ENCODE measurements at regions not wholly inside any gene's neighbourhood (a gene's known extent, or its start where the extent isn't known, plus 50 kb on each side); places are given as distances from the start of the nearest gene placed in this dataset.

DNA sequence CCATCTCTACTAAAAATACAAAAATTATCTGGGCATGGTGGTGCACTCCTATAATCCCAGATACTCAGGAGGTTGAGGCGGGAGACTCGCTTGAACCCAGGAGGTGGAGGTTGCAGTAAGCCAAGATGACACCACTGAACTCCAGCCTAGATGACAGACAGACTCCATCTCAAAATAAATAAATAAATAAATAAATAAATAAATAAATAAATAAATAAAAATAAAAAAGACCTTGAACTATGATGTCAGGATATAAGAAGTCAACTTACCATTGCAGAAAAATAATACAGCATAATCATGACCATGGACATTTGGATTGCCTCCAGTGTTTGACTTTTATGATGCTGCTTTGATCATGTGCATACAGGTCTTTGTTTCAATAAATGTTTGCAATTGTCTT, 484.3 kb upstream of the ROBO1 start:
- Histone ChIP-seq H3K9ac (no peak overlapping the region), H3K27ac (no peak overlapping the region), H3K4me2 (no peak overlapping the region), H3K4me3 (no peak overlapping the region), H3K9me3 (replicated peaks in 1 of 11) (no peaks in the 10 kb centered on the region; a peak in 1 of 22 replicates), H3K36me3 (no peaks in the 10 kb centered on the region), H4K20me1 (no peaks in the 10 kb centered on the region), H3K27me3 (no peaks in the 10 kb centered on the region), H3K4me1 (no peaks in the 10 kb centered on the region)
- TF ChIP-seq Cebpa-rat (IDR thresholded peaks at IDR 0.05): no peak

DNA sequence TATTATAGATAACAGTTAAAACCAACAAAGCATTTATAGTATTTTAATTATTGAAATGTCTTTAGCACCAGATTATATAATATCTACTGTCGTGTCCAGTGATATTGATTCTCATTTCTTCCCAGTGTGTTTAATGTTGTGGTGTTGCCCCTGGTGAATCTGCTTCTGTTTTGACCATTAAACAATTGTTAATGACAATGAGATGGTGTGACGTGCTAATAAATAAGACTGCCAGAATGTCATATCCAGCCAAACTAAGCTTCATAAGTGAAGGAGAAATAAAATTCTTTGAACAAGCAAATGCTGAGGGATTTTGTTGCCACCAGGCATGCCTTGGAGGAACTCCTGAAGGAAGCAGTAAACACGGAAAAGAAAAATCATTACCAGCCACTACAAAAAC, 480.0 kb upstream of the ROBO1 start:
- H3K27me3 ChIP-seq: no peaks in the 10 kb centered on the region
- no peak overlapping the region for H3K4me2 ChIP-seq
- H3K9ac ChIP-seq: no peak overlapping the region
- H3K9me3 ChIP-seq (replicated peaks in 1 of 11): no peaks in the 10 kb centered on the region; a peak in 1 of 22 replicates
- H3K36me3 ChIP-seq: no peaks in the 10 kb centered on the region
- H3K27ac ChIP-seq: no peak overlapping the region
- H3K4me1 ChIP-seq: no peaks in the 10 kb centered on the region
- TF ChIP-seq Cebpa-rat (IDR thresholded peaks at IDR 0.05): no peak
- H4K20me1 ChIP-seq: no peaks in the 10 kb centered on the region
- H3K4me3 ChIP-seq: no peak overlapping the region

DNA sequence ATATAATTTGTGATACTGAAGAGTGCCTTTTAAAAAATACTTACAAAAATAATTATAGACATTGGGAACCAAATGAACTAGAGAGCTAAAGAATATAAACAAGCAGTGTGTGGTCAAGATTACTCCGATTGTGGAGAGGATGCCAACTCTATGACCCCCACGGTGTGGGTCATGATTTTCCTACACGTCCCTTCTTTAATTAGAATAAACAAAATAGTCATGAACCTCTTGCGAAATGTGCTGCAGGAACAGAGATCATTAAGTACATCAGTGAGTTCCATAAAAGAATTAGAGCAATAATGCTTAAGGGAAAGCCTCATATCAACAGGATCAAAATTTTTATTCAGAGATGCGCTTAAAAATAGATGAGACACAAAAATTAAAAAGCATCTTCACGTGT, 476.6 kb upstream of the ROBO1 start:
- no peak overlapping the region for H3K4me2 ChIP-seq
- no peaks in the 10 kb centered on the region; a peak in 1 of 22 replicates for H3K9me3 ChIP-seq (replicated peaks in 1 of 11)
- no peaks in the 10 kb centered on the region for H4K20me1 ChIP-seq
- no peaks in the 10 kb centered on the region for H3K27me3 ChIP-seq
- no peaks in the 10 kb centered on the region for H3K36me3 ChIP-seq
- H3K4me1 ChIP-seq: no peaks in the 10 kb centered on the region
- no peak for TF ChIP-seq Cebpa-rat (IDR thresholded peaks at IDR 0.05)
- H3K4me3 ChIP-seq: no peak overlapping the region
- no peak overlapping the region for H3K9ac ChIP-seq
- no peak overlapping the region for H3K27ac ChIP-seq

DNA sequence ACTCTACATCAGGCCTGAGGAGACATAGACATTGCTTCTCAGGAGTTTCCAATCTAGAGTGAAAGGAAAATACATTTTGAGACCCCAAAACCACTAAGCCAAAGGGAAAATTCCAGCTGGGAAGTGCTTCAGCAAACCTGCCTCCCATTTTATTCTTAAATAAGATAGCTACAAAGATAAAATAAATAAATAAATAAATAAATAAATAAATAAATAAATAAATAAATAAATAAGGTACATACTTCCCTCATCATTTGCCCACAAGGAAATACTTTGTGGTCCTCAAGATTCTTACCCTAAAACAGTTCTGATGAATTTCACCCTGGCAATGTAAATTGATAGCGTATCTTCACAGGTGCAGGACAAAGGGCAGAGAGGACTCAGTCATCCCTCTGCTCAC, 474.0 kb upstream of the ROBO1 start:
- Histone ChIP-seq H3K4me3 (no peak overlapping the region), H3K4me1 (no peaks in the 10 kb centered on the region), H3K9ac (no peak overlapping the region), H3K36me3 (no peaks in the 10 kb centered on the region), H3K9me3 (replicated peaks in 1 of 11) (no peaks in the 10 kb centered on the region), H3K27ac (no peak overlapping the region), H4K20me1 (no peaks in the 10 kb centered on the region), H3K27me3 (no peaks in the 10 kb centered on the region), H3K4me2 (no peak overlapping the region)
- TF ChIP-seq Cebpa-rat (IDR thresholded peaks at IDR 0.05): no peak

DNA sequence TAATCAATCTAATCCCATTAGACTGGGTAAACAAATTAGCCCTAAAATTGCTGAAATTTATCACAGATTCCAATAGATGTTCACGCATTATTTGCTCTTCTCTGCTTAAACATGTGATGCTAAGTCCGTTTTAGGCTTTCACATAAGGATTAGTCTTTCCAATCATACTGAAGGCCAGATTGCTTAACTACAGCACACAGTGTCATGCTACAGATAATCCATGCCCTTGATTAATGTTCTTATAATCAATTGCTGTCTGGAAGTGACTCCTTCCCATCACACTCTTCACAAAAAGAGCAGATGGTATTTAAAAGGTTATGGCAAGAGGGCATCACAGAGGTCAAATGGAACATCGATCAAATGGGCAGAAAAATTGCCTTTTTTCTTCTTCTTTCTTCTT, 471.5 kb upstream of the ROBO1 start:
- no peak for TF ChIP-seq Cebpa-rat (IDR thresholded peaks at IDR 0.05)
- no peaks in the 10 kb centered on the region for H3K27me3 ChIP-seq
- H3K9me3 ChIP-seq (replicated peaks in 1 of 11): no peaks in the 10 kb centered on the region

DNA sequence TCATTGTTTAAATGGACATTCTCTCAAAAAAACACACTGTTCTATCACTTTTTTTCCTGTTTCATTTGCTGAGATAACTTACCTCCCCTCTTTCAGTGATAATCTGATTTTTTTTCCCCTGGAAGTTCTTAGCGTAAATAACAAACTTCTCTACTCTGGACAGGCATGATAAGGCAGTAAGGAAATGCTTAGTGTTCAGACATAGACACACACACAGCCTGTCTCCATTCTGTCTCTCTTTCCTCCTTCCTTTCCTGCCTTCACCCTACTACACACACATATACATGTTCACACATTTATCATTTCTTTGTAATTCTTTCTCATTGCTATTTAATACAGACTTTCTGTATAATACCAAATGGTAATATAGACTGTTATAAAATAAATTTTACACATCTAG, 470.8 kb upstream of the ROBO1 start:
- H3K27me3 ChIP-seq: no peaks in the 10 kb centered on the region
- no peaks in the 10 kb centered on the region for H3K36me3 ChIP-seq
- no peaks in the 10 kb centered on the region for H3K4me1 ChIP-seq
- no peak overlapping the region for H3K4me3 ChIP-seq
- H3K9me3 ChIP-seq (replicated peaks in 1 of 11): no peaks in the 10 kb centered on the region
- H3K9ac ChIP-seq: no peak overlapping the region
- H3K27ac ChIP-seq: no peak overlapping the region
- no peak overlapping the region for H3K4me2 ChIP-seq
- no peaks in the 10 kb centered on the region for H4K20me1 ChIP-seq
- TF ChIP-seq Cebpa-rat (IDR thresholded peaks at IDR 0.05): no peak

More for the DNA sequence above, 471.5 kb upstream of the ROBO1 start:
- H3K27ac ChIP-seq: no peak overlapping the region
- H3K36me3 ChIP-seq: no peaks in the 10 kb centered on the region
- H3K4me2 ChIP-seq: no peak overlapping the region
- no peak overlapping the region for H3K9ac ChIP-seq
- no peaks in the 10 kb centered on the region for H4K20me1 ChIP-seq
- no peak overlapping the region for H3K4me3 ChIP-seq
- H3K4me1 ChIP-seq: no peaks in the 10 kb centered on the region

DNA sequence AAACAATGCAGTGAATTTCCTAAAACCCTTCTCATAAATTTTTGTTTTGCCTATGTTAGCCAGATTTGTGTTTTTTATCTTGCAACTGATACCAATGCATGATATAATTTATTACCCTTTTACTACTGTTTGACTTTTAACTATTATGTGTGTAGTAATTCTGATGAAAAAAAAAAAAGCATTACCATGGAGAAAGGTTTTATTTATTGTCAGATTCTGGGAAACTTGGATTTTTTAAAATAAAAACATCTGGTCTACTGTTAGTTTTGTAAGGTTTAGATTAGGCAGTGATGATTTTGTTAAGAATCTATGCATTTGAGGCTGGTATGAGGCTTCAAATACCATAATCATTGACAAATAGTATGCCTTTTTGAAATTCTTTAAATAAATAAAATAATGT, 470.4 kb upstream of the ROBO1 start:
- no peak overlapping the region for H3K27ac ChIP-seq
- H4K20me1 ChIP-seq: no peaks in the 10 kb centered on the region
- no peak overlapping the region for H3K4me2 ChIP-seq
- H3K9ac ChIP-seq: no peak overlapping the region
- no peaks in the 10 kb centered on the region for H3K9me3 ChIP-seq (replicated peaks in 1 of 11)
- H3K36me3 ChIP-seq: no peaks in the 10 kb centered on the region
- H3K27me3 ChIP-seq: no peaks in the 10 kb centered on the region
- H3K4me1 ChIP-seq: no peaks in the 10 kb centered on the region
- no peak overlapping the region for H3K4me3 ChIP-seq
- TF ChIP-seq Cebpa-rat (IDR thresholded peaks at IDR 0.05): no peak

DNA sequence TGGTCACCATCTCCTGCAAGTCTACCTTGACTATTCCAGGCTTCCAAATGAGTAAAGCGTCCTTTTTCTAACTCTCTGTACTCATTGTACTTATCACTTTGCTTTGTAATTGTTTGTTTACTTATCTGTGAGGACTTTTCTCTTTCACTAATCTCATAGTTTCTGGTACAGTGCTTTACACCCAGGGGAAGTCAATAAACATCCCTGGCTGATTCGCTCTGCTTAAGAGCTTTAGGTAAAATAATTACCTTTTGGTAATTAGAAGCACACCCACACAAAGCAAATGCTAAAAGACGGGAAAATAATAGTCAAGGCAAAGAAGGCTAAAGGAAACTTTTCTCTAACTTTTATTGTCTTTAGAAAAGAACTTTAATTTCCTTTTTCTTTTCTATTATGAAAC, 466.9 kb upstream of the ROBO1 start:
- no peaks in the 10 kb centered on the region for H4K20me1 ChIP-seq
- H3K9ac ChIP-seq: no peak overlapping the region
- H3K9me3 ChIP-seq (replicated peaks in 1 of 11): no peaks in the 10 kb centered on the region
- no peak overlapping the region for H3K4me2 ChIP-seq
- no peaks in the 10 kb centered on the region for H3K4me1 ChIP-seq
- no peaks in the 10 kb centered on the region for H3K36me3 ChIP-seq
- H3K4me3 ChIP-seq: no peak overlapping the region
- H3K27me3 ChIP-seq: no peaks in the 10 kb centered on the region
- no peak overlapping the region for H3K27ac ChIP-seq
- no peak for TF ChIP-seq Cebpa-rat (IDR thresholded peaks at IDR 0.05)

DNA sequence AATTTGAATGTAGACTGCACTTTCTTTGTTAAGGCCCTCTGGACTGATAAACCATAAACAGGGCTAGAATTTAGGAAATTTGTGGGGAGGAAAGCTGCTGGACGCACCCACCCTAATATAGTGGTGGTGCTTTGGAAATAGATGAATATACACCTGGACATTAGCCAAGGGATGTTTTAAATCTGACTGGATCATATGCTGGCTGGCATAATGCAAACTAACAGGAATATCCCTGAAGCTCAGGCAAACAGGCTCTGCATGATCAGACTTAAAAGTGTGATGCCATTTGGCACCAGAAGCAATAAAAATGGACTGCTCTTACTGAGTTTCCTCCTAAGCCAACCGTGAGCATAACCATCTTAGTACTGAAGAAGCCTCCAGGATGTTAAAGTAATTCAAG, 465.8 kb upstream of the ROBO1 start:
- no peaks in the 10 kb centered on the region for H3K36me3 ChIP-seq
- H3K27me3 ChIP-seq: no peaks in the 10 kb centered on the region
- H3K4me3 ChIP-seq: no peak overlapping the region
- no peak overlapping the region for H3K4me2 ChIP-seq
- no peak overlapping the region for H3K27ac ChIP-seq
- no peaks in the 10 kb centered on the region for H4K20me1 ChIP-seq
- no peaks in the 10 kb centered on the region for H3K9me3 ChIP-seq (replicated peaks in 1 of 11)
- H3K4me1 ChIP-seq: no peaks in the 10 kb centered on the region
- no peak overlapping the region for H3K9ac ChIP-seq
- no peak for TF ChIP-seq Cebpa-rat (IDR thresholded peaks at IDR 0.05)

DNA sequence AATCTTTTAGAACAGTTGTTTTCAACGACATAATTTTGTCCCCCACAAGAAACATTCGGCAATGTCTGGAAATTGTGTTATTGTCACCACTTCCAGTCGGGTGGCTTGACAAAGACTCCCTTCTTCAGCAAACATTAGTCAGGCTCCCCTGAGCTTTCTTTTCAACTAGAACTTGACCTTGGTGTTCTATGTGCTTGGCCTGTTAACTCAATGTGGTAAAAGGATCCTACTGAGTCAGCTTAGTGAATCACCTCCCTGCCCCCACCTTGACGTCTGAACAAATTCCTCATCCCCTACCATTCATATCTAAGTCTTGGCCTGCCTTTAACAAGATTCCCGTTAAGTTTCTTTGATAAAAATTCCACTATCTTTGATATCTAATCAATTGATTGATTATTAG, 465.0 kb upstream of the ROBO1 start:
- Histone ChIP-seq H3K4me1 (no peaks in the 10 kb centered on the region), H3K9ac (no peak overlapping the region), H3K27ac (no peak overlapping the region), H3K4me3 (no peak overlapping the region), H3K4me2 (no peak overlapping the region), H3K9me3 (replicated peaks in 1 of 11) (no peaks in the 10 kb centered on the region), H3K27me3 (no peaks in the 10 kb centered on the region), H3K36me3 (no peaks in the 10 kb centered on the region), H4K20me1 (no peaks in the 10 kb centered on the region)
- no peak for TF ChIP-seq Cebpa-rat (IDR thresholded peaks at IDR 0.05)

DNA sequence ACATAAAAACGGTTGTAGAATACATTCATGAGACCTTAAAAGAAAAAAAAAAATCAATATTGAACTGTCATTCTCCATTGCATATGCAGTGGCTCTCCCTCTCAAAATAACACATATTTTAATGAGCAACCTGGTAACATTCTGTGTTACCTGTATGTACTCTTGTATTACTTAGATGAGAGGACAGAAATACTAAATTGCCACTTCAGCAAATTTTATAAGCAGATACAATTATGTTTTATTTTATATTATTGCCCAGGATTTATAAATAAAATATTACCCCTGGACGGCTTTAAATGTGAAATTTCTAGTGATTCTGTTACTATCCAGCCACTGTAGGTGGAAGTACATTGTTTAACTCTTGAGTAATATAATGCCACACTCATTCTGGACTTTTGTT, 463.2 kb upstream of the ROBO1 start:
- no peaks in the 10 kb centered on the region for H3K27me3 ChIP-seq
- no peaks in the 10 kb centered on the region for H4K20me1 ChIP-seq
- TF ChIP-seq Cebpa-rat (IDR thresholded peaks at IDR 0.05): no peak
- H3K27ac ChIP-seq: no peak overlapping the region
- no peaks in the 10 kb centered on the region for H3K36me3 ChIP-seq
- no peak overlapping the region for H3K9ac ChIP-seq
- H3K4me1 ChIP-seq: no peaks in the 10 kb centered on the region
- no peak overlapping the region for H3K4me3 ChIP-seq
- no peaks in the 10 kb centered on the region for H3K9me3 ChIP-seq (replicated peaks in 1 of 11)
- H3K4me2 ChIP-seq: no peak overlapping the region

Data from BLaER1 treated with 17β-estradiol and CSF1 and Interleukin-3, amounts not matched to agents 10 nM and 100 nM (cell line).